ENCODE measurements at regions not wholly inside any gene's neighbourhood (a gene's known extent, or its start where the extent isn't known, plus 50 kb on each side); places are given as distances from the start of the nearest gene placed in this dataset.

DNA sequence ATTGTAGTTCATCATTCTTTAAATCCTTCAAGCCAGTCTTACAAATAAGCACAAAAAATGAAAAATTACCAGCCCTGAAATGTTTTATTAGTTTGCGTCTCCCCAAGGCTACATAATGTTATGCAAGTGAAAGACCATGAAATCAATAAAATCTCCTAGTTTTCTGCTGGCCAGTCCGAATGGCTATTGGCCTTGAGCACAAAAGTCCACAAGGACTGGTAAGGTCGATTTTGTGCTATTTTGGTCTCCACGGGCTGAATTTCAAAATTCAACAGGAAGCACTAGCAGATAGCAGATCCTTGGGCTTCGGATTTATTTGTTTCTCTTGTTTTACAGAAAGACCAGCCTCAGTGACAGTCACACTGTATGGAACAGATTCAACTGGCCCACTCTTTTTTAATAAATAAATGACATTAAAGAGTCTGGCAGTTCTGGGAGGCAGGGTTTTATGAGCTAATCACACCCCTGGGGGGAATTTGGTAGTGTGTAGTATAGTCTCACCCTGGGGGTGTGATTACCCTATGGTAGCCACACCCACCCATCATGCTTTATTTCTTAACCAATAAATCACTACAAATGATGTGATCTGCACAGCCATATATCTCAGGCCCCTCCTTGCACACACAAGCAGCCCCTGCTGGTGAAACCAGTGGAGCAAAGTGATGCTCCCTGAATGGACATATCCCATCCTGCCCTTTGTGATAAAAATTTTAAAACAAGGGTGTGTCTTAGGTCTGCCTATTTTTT, 51.1 kb upstream of the TMEM33 start:
- H3K36me3 Mint-ChIP-seq: no peaks in the 10 kb centered on the region
- peaks cover 40 to 59% of the 10 kb centered on the region in 2 donors for H3K27me3 Mint-ChIP-seq
- peaks cover 5 to 29% of the 10 kb centered on the region in 2 donors for H3K4me1 Mint-ChIP-seq
- ATAC-seq (replicated peaks) (no peak), DNase-seq (no peak)
- H3K27ac Mint-ChIP-seq: no peak overlapping the region
- H3K4me3 Mint-ChIP-seq: no peak overlapping the region
- H3K9me3 Mint-ChIP-seq: no peaks in the 10 kb centered on the region

GRCh38 chr4:41882625-41883347, 52.4 kb upstream of the TMEM33 start:
- no peak overlapping the region for H3K27ac Mint-ChIP-seq
- H3K4me1 Mint-ChIP-seq: peaks cover 8 to 39% of the 10 kb centered on the region in 2 donors
- DNase-seq (peak; percentile 31), ATAC-seq (replicated peaks) (peak; percentile 81 to 84)
- H3K36me3 Mint-ChIP-seq: no peaks in the 10 kb centered on the region
- peak overlapping the region; percentile 66 to 77 for H3K4me3 Mint-ChIP-seq
- H3K27me3 Mint-ChIP-seq: peaks cover 51 to 72% of the 10 kb centered on the region in 2 donors
- no peaks in the 10 kb centered on the region for H3K9me3 Mint-ChIP-seq

DNA sequence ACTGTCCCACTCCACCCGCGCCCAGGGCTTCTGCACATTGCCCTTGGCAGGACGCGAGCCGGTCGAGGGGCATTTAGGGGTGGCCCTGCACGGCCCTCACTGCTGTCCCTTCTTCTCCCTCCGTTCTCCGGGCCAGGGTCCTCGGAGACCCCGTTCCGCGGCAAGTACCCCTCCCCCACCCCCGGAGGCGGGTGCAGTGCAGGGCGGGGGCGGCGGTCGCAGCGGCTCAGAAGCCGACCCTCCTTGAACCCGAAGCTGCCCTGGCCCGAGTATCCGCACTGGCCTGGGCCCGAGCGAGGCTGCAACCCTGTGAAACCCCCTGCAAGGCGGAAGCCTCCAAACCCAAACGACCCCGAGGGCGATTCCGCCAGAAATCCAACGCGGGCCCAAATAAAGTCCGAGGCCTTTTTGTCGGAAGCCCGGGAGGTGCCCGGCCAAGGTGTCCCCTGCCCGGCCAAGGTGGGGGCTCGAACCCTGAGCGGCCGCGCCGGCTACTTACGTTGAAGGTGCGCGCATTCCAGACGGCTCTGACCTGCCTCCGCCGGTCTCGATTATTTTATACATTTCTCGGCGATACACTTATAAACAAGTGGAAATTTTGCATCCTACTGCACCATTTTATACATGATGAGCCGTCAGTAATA, 53.1 kb upstream of the TMEM33 start:
- ATAC-seq (replicated peaks) (no peak), DNase-seq (no peak)
- Mint-ChIP-seq H3K9me3 (no peaks in the 10 kb centered on the region), H3K27me3 (peaks cover 58 to 72% of the 10 kb centered on the region in 2 donors), H3K36me3 (no peaks in the 10 kb centered on the region), H3K4me1 (peaks cover 8 to 39% of the 10 kb centered on the region in 2 donors), H3K4me3 (peak overlapping the region; percentile 66 to 77), H3K27ac (peak overlapping the region; percentile 65)

DNA sequence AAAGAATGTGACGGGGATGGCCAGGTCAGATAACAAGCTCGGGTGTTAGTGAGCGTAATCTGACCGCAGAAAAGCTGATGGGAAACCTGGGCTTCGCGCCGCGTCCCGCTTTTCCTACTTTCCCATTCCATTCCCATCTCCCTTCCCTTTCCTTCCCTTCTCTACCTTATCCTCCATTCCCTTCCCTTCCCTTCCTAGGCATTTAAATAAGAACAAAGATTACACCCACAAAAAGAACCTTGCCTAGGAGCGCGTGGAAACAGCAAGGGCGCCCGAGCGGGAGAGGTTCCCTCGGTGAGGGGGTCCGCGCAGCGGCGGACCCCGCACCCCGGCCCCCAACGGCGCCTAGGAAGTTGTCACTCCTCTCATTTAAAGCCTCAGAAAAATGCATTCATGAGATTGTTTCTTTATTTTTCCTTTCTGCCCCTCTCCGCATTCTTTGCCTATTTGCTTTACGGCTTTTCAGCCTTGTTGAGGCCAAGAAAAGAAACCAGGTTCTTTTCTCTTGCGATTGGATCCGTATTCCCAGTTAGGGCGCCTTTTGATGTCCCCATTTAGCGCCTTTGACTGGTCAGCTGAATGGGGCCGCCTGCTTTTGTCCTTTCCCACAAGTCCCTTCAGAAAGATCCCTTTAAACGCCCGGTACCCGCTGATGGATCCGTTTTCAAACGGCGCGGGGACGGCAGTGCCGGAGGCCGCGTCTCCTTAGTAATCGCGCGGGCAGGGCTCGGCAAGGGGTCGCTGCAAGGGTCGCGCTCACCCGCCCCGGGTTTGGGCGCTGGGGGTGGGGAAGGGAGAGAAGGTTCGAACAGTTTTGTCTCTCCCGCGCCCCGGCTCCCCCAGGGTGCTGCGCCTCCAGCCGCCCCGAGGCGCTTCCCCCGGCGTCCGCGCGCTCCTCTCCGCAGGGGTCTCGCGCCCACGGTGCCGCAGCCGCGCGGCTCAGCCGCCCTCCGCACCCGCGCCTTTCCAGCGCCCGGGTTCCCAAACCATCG, 54.1 kb upstream of the TMEM33 start:
- Mint-ChIP-seq H3K27ac (peak overlapping the region; percentile 92), H3K36me3 (no peaks in the 10 kb centered on the region), H3K4me3 (peak overlapping the region; percentile 60 to 69), H3K4me1 (peaks cover 8 to 39% of the 10 kb centered on the region in 2 donors), H3K27me3 (peaks cover 62 to 72% of the 10 kb centered on the region in 2 donors), H3K9me3 (no peaks in the 10 kb centered on the region)
- no peak for DNase-seq
- ATAC-seq (replicated peaks): no peak

GRCh38 chr4:41880022-41880837, 55.0 kb upstream of the TMEM33 start:
- ATAC-seq (replicated peaks) (no peak), DNase-seq (no peak)
- Mint-ChIP-seq H3K9me3 (no peaks in the 10 kb centered on the region), H3K27me3 (peaks cover 63 to 79% of the 10 kb centered on the region in 2 donors), H3K4me3 (peak overlapping the region; percentile 1 to 31), H3K4me1 (peaks cover 8 to 39% of the 10 kb centered on the region in 2 donors), H3K27ac (peak overlapping the region; percentile 92), H3K36me3 (no peaks in the 10 kb centered on the region)

GRCh38 chr4:41879552-41879951, 55.7 kb upstream of the TMEM33 start:
- H3K4me3 Mint-ChIP-seq: no peak overlapping the region
- H3K4me1 Mint-ChIP-seq: peaks cover 8 to 39% of the 10 kb centered on the region in 2 donors
- peak overlapping the region; percentile 92 for H3K27ac Mint-ChIP-seq
- ATAC-seq (replicated peaks): no peak
- H3K9me3 Mint-ChIP-seq: no peaks in the 10 kb centered on the region
- no peaks in the 10 kb centered on the region for H3K36me3 Mint-ChIP-seq
- DNase-seq: no peak
- H3K27me3 Mint-ChIP-seq: peaks cover 64 to 86% of the 10 kb centered on the region in 2 donors

DNA sequence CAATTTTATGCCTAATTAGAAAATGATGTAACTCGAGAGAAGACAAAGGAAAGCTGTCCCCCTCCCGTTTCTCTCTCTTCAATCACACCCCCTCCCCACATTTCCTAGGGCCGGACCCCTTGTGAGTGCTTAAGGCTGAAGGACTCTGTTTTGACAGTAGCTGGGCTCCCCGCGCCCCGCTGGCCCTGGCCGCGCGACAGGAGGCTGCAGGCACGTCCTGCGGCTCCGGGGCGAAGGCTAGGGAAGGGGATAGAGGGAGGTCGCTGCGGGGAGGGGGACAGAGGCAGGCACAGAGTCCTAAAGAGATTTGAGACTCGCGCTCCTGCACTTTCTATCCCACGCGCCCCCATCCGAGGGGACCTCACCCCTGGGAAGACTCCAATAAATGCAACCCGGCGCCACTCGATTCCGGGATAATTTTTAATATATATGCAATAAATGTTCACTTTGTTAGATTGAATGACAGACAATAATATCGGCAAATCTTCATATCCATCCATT, 56.2 kb upstream of the TMEM33 start:
- H3K27me3 Mint-ChIP-seq: peaks cover 69 to 91% of the 10 kb centered on the region in 2 donors

GRCh38 chr4:41878170-41878969, 56.9 kb upstream of the TMEM33 start:
- Mint-ChIP-seq H3K4me3 (no peak overlapping the region), H3K36me3 (no peaks in the 10 kb centered on the region)
- ATAC-seq (replicated peaks): no peak

More for the DNA sequence above, 56.2 kb upstream of the TMEM33 start:
- Mint-ChIP-seq H3K36me3 (no peaks in the 10 kb centered on the region), H3K27ac (no peak overlapping the region), H3K4me1 (peaks cover 8 to 39% of the 10 kb centered on the region in 2 donors), H3K9me3 (no peaks in the 10 kb centered on the region), H3K4me3 (no peak overlapping the region)
- no peak for DNase-seq
- no peak for ATAC-seq (replicated peaks)

GRCh38 chr4:41877020-41877796, 58.0 kb upstream of the TMEM33 start:
- no peaks in the 10 kb centered on the region for H3K9me3 Mint-ChIP-seq
- no peak overlapping the region for H3K27ac Mint-ChIP-seq
- DNase-seq: no peak
- H3K4me3 Mint-ChIP-seq: no peak overlapping the region
- peaks cover 8 to 42% of the 10 kb centered on the region in 2 donors for H3K4me1 Mint-ChIP-seq
- ATAC-seq (replicated peaks): no peak
- H3K27me3 Mint-ChIP-seq: peaks cover 84 to 98% of the 10 kb centered on the region in 2 donors
- no peaks in the 10 kb centered on the region for H3K36me3 Mint-ChIP-seq

More at GRCh38 chr4:41878170-41878969, 56.9 kb upstream of the TMEM33 start:
- peaks cover 8 to 45% of the 10 kb centered on the region in 2 donors for H3K4me1 Mint-ChIP-seq
- peaks cover 73 to 93% of the 10 kb centered on the region in 2 donors for H3K27me3 Mint-ChIP-seq
- no peaks in the 10 kb centered on the region for H3K9me3 Mint-ChIP-seq
- H3K27ac Mint-ChIP-seq: peak overlapping the region; percentile 43
- no peak for DNase-seq

GRCh38 chr4:41874873-41875272, 60.4 kb upstream of the TMEM33 start:
- DNase-seq (no peak), ATAC-seq (replicated peaks) (no peak)
- Mint-ChIP-seq H3K4me1 (peaks cover 3 to 18% of the 10 kb centered on the region in 2 donors), H3K9me3 (no peaks in the 10 kb centered on the region), H3K27me3 (peaks cover 74 to 82% of the 10 kb centered on the region in 2 donors), H3K4me3 (no peak overlapping the region), H3K36me3 (no peaks in the 10 kb centered on the region), H3K27ac (no peak overlapping the region)

DNA sequence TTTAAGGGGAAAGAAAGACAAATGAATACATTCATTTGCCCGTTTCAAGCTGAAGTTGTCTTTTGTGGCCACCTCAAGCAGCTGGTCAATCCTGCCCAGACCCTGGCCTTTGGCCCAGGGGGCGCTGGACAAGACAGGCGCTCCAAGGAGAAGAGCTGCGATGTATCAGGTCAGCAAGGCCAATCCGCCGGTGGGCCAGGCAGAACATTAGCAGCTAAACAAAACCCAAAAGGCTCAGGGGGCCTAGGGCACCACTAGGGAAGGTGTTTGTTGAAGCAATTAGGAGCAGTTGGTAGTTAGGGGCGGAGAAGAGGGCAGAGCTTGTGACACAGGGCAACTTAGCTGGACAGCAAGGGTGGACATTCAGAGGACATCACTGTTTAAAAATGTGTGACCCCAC, 60.8 kb upstream of the TMEM33 start:
- no peak overlapping the region for H3K27ac Mint-ChIP-seq
- H3K4me3 Mint-ChIP-seq: no peak overlapping the region
- DNase-seq (no peak), ATAC-seq (replicated peaks) (no peak)
- peaks cover 69 to 79% of the 10 kb centered on the region in 2 donors for H3K27me3 Mint-ChIP-seq
- H3K4me1 Mint-ChIP-seq: peaks cover 3 to 17% of the 10 kb centered on the region in 2 donors
- no peaks in the 10 kb centered on the region for H3K9me3 Mint-ChIP-seq
- no peaks in the 10 kb centered on the region for H3K36me3 Mint-ChIP-seq
